ENCODE measurements at regions not wholly inside any gene's neighbourhood (a gene's known extent, or its start where the extent isn't known, plus 50 kb on each side); places are given as distances from the start of the nearest gene placed in this dataset.

DNA sequence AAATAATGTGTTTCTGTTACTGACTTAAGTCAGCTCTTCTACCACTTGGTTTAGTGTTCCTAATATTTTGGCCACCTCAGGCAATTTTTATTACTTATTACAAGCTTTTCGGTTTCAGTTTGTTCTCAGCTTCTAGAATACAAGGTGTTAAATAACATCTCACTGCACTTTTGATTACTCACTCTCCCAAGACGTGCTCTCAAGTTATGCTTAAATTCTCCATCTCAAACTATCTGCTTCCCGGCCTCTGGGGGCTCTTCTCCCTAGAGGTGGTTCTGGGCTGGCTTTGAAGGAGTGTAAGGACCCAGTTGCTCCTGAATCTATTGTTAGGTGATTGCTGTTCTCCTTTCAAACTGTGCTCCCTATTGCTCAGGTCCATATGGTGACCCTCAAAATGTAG, 193.9 kb upstream of the DDHD1 start:
- TF ChIP-seq, protein P1, sequence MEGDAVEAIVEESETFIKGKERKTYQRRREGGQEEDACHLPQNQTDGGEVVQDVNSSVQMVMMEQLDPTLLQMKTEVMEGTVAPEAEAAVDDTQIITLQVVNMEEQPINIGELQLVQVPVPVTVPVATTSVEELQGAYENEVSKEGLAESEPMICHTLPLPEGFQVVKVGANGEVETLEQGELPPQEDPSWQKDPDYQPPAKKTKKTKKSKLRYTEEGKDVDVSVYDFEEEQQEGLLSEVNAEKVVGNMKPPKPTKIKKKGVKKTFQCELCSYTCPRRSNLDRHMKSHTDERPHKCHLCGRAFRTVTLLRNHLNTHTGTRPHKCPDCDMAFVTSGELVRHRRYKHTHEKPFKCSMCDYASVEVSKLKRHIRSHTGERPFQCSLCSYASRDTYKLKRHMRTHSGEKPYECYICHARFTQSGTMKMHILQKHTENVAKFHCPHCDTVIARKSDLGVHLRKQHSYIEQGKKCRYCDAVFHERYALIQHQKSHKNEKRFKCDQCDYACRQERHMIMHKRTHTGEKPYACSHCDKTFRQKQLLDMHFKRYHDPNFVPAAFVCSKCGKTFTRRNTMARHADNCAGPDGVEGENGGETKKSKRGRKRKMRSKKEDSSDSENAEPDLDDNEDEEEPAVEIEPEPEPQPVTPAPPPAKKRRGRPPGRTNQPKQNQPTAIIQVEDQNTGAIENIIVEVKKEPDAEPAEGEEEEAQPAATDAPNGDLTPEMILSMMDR (IDR thresholded peaks at IDR 0.05; ENCODE audit: control extremely low read depth in 1 of 3, insufficient read depth in 1 of 3, low read depth in 1 of 3, low read length in 3 of 3), result peak in 1 of 3 experiments; percentile 19; a peak in 1 of 4 replicates
- TF ChIP-seq, protein P2, sequence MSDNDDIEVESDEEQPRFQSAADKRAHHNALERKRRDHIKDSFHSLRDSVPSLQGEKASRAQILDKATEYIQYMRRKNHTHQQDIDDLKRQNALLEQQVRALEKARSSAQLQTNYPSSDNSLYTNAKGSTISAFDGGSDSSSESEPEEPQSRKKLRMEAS (IDR thresholded peaks at IDR 0.05), result no peak
- no peak for TF ChIP-seq SIN3A (conservative IDR thresholded peaks at IDR 0.05 in 1 of 2, IDR thresholded peaks at IDR 0.05 in 1 of 2; ENCODE audit: low read depth in 1 of 2, low read length in 2 of 2)
- TF ChIP-seq EP300 (IDR thresholded peaks at IDR 0.05; ENCODE audit: borderline replicate concordance in 1 of 2, low read depth in 2 of 2, low read length in 2 of 2), result no peak

All from H1 (cell line).